ENCODE measurements at regions not wholly inside any gene's neighbourhood (a gene's known extent, or its start where the extent isn't known, plus 50 kb on each side); places are given as distances from the start of the nearest gene placed in this dataset.

DNA sequence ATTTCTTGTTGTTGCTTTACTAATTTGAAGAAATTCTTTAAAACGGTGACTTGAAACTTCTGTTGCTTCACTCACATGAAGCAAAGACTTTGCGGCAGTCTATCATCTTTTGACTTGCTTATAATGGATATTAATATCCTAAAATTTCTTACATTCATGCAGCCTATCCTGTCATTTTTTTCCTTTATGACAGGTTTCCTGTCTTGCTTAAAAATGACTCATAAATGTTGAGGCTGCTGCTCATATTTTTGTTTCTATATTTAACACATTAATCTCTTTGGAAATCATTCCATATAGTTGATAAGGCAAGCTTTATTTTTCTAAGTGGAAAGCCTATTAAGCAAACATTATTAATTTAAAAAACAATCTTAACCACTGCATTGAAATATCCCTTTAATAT lies 176.6 kb upstream of the GALNTL6 start:
- no peak for DNase-seq (ENCODE audit: low read depth in 2 of 3, low spot score in 1 of 3)

DNA sequence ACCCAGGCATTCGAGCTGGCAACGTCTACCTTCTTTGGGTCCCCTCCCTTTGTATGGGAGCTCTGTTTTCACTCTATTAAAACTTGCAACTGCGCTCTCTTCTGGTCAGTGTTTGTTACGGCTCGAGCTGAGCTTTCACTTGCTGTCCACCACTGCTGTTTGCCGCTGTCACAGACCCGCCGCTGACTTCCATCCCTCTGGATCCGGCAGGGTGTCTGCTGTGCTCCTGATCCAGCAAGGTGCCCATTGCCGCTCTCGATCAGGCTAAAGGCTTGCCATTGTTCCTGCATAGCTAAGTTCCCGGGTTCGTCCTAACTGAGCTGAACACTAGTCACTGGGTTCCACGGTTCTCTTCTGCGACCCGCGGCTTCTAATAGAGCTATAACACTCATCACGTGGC lies 183.5 kb upstream of the GALNTL6 start:
- DNase-seq (ENCODE audit: low read depth in 2 of 3, low spot score in 1 of 3) = no peak

DNA sequence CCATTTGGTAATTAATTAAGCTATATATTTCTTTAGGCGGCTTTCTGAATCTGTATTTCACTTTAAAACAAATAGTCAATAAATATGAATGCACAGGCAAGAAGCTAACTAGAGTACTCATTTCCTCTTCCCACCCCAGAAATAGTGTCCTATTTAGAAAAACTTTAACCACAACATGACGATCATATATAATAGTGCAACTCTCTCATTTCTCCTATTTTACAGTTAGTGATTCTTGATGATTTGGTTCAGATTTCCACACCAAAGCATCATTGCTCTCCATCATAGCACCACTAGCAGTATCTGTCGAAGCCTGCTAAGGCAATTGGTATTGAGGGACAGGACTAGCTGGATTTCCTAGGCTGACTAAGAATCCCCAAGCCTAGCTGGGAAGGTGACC lies 184.0 kb upstream of the GALNTL6 start:
- DNase-seq (ENCODE audit: low read depth in 2 of 3, low spot score in 1 of 3) = no peak

DNA sequence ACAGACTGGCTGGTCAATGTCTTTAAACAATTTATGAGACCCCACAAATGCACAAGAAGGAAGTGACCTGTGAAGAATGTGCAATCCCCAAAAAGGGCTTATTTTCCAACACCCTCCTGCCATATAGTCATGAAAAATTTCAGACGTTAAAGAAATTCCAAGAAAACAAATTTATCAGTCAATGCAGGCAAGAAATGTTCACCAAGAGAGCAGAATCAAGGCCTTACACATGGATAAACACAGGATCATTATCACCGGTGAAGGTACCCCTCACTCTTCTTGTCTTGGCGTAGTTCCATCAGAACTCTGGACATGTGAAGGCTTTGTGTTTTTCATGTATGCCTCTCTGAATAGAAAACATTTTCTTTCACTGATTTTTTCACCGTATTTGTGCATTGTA lies 186.7 kb upstream of the GALNTL6 start:
- DNase-seq (ENCODE audit: low read depth in 2 of 3, low spot score in 1 of 3) = no peak

DNA sequence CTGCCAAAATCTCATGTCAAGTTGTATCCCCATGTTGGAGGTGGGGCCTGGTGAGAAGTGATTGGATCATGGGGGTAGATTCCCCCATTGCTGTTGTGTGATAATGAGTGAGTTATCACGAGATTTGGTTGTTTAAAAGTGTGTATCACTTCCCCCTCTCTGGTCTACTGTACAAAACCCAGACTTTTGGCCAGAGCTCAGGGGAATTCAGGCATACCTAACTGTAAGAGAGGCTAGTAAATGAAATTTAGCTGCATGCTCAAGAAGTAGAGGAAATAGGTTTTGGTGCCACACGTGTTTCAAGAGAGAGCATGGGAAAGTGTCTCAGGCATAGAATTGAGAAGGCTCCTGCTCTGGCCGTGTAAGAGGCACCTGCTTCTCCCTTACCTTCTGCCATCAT lies 190.5 kb upstream of the GALNTL6 start:
- no peak for DNase-seq (ENCODE audit: low read depth in 2 of 3, low spot score in 1 of 3)

- no peak for DNase-seq (ENCODE audit: low read depth in 2 of 3, low spot score in 1 of 3)
Observed at GRCh38 chr4:171621646-171622045, 191.6 kb upstream of the GALNTL6 start.

DNA sequence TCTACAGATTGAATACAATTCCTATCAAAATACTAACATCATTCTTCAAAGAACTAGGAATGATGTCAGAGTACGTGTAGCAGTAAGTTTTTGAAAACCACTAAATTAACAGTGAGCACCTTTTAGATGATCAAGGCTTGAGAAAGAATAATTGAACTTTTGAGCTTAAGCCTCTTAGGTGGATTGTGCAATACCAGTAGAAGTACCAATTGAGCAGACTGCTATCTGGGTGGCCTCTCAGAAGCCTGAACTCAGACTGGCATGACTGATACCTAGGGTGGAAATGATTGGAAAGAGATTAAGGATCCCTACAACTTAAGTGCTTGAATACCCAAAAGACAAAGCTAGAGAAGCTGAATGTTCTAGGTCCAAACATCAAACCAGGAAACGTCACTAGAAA lies 200.3 kb upstream of the GALNTL6 start:
- DNase-seq (ENCODE audit: low read depth in 2 of 3, low spot score in 1 of 3) = no peak

GRCh38 chr4:171602638-171603355 lies 210.4 kb upstream of the GALNTL6 start:
- DNase-seq (ENCODE audit: low read depth in 2 of 3, low spot score in 1 of 3) = no peak

GRCh38 chr4:171601091-171601490 lies 212.1 kb upstream of the GALNTL6 start:
- DNase-seq (ENCODE audit: low read depth in 2 of 3, low spot score in 1 of 3) = no peak

DNA sequence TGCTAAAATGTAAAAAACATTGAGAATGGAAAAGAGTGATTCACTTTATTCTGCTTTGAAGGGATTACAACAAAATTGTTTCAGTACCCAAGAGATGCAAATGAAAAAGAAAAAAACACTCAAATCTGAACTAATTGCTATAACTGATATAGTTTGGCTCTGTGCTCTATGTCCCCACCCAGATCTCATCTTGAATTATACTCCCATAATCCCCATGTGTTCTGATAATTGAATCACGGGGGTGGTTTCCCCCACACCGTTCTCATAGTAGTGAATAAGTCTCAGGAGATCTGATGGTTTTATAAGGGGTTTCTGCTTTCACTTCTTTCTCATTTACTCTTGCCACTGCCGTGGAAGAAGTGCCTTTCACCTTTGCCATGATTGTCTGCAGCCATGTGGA lies 213.6 kb upstream of the GALNTL6 start:
- DNase-seq (ENCODE audit: low read depth in 2 of 3, low spot score in 1 of 3) = no peak

- DNase-seq (ENCODE audit: low read depth in 2 of 3, low spot score in 1 of 3) = no peak
Observed at GRCh38 chr4:171594293-171594692, 218.9 kb upstream of the GALNTL6 start.

- no peak for DNase-seq (ENCODE audit: low read depth in 2 of 3, low spot score in 1 of 3)
Observed at GRCh38 chr4:171590716-171591115, 222.5 kb upstream of the GALNTL6 start.

- DNase-seq (ENCODE audit: low read depth in 2 of 3, low spot score in 1 of 3) = no peak
Observed at GRCh38 chr4:171588764-171589163, 224.4 kb upstream of the GALNTL6 start.

- no peak for DNase-seq (ENCODE audit: low read depth in 2 of 3, low spot score in 1 of 3)
Observed at GRCh38 chr4:171588051-171588545, 225.1 kb upstream of the GALNTL6 start.

- no peak for DNase-seq (ENCODE audit: low read depth in 2 of 3, low spot score in 1 of 3)
Observed at GRCh38 chr4:171583790-171584189, 229.4 kb upstream of the GALNTL6 start.

GRCh38 chr4:171582961-171583581 lies 230.1 kb upstream of the GALNTL6 start:
- no peak for DNase-seq (ENCODE audit: low read depth in 2 of 3, low spot score in 1 of 3)

- no peak for DNase-seq (ENCODE audit: low read depth in 2 of 3, low spot score in 1 of 3)
Observed at GRCh38 chr4:171573181-171573580, 240.0 kb upstream of the GALNTL6 start.

GRCh38 chr4:171565130-171565788 lies 247.9 kb upstream of the GALNTL6 start:
- DNase-seq (ENCODE audit: low read depth in 2 of 3, low spot score in 1 of 3) = no peak

- DNase-seq (ENCODE audit: low read depth in 2 of 3, low spot score in 1 of 3) = no peak
Observed at GRCh38 chr4:171561419-171561818, 251.8 kb upstream of the GALNTL6 start.

- no peak for DNase-seq (ENCODE audit: low read depth in 2 of 3, low spot score in 1 of 3)
Observed at GRCh38 chr4:171553961-171554360, 259.2 kb upstream of the GALNTL6 start.

- no peak for DNase-seq (ENCODE audit: low read depth in 2 of 3, low spot score in 1 of 3)
Observed at GRCh38 chr4:171542640-171543039, 270.6 kb upstream of the GALNTL6 start.

- no peak for DNase-seq (ENCODE audit: low read depth in 2 of 3, low spot score in 1 of 3)
Observed at GRCh38 chr4:171538601-171539100, 274.6 kb upstream of the GALNTL6 start.
